HUDEP-2 (cell line): ENCODE measurements at regions not wholly inside any gene's neighbourhood (a gene's known extent, or its start where the extent isn't known, plus 50 kb on each side); places are given as distances from the start of the nearest gene placed in this dataset.
A peak's percentile ranks its signal among the peaks of the same experiment; 100 is the strongest.

Source experiments
- DNase-seq, 76 experiments: peaks; one replicate each; lab custom pipeline; 2025; ENCODE audit not compliant: unreplicated experiment in 76 of 76; lab: John Stamatoyannopoulos, UW

DNA sequence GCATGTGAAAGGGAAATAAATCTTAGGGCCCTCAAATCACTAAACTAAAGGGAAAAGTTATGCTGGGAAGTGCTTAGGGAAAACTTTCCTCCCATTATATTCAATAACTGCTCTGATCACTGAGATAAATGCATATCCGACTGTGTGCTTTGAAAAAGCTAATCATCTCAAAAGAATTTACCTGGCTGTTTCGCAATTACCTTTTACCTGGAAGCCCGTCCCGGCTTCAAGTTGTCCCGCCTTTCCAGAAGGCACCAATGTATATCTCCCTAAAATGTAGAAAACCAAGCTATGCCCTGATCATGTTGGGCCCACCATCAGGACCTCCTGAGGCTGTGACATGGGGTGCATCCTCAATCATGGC is 394.6 kb upstream of the HSFY2 start:
- no peak for DNase-seq

DNA sequence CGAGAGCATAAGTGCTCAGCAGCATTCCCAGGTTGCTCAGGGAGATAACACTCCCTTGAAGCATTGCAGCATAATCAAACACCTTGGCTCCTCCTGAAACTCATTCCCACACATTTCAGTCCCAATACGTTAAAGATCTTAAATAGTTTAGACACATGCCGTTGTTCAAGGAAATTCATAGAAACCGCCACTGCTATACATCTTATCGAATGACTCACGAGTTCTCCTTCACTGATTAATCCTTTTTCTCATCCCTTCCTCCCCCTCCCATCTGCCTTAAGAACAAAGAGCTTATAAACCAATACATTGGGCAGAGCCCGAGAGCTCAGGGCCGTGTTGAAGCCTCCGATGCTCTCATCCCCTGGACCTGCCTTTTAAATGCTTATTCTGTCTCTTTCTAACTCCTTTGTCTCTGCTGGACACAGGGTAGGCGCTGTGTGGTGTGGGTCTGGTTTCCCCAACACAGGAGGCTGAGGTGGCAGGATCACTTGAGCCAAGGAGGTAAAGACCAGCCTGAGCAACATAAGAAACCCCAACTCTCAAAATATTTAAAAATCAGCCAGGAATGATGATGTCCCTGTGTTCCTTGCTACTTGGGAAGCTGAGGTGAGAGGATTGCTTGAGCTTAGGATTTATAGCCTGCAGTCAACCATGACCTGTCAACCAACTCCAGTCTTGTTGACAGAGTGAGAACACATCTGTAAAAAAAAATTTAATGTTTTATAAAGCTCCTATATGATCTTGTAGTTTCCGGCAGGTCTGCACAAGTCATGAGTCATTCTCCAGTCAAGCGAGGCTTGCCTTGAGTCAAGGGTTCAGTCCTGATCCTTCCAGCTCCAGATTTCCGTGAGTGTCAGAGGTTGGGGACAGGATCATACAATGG is 394.0 kb upstream of the HSFY2 start:
- DNase-seq: peak in 1 of 76 experiments; percentile 0

- no peak for DNase-seq
These were observed 375.2 kb upstream of the HSFY2 start for GRCh38 chrY:19148783-19149182.

GRCh38 chrY:19146296-19146695 is 372.8 kb upstream of the HSFY2 start:
- DNase-seq: no peak

- no peak for DNase-seq
These were observed 368.6 kb upstream of the HSFY2 start for GRCh38 chrY:19142093-19142492.

GRCh38 chrY:19140285-19140920 is 366.9 kb upstream of the HSFY2 start:
- no peak for DNase-seq

- peak in 1 of 76 experiments; percentile 0 for DNase-seq
These were observed 360.9 kb upstream of the HSFY2 start for GRCh38 chrY:19134426-19134825.

DNA sequence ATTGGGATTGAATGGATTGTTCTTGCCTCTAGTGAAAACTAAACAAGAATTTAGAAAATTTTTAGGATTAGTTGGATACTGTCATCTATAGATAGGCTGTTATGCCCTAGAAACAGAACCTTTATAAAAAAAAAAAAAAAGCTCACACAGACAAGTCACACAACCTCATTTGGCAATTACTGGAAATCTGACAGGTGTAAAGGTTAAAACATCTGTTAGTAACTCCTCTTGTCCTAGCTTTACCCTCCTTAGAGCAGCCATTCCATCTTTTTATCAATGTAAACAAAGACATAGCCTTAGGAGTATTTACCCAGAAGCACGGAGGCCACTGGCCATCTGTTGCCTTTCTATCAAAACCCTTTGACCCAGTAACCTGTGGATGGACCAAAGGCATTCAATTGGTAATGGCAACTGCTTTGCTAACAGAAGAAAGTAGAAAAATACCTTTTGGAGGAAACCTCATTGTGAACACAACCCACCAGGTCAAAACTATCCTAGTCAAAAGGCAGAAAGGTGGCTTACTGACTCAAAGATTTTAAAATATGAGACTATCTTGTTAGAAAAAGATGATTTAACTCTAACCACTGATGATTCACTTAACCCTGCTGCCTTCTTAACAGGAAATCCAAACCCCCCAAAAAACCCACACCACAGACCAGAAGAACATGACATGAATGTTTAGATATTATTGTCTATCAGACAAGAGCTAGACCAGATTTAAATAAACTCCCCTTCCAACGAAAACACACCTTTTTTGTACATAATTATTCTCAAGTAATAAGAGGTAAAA is 357.2 kb upstream of the HSFY2 start:
- DNase-seq: no peak

DNA sequence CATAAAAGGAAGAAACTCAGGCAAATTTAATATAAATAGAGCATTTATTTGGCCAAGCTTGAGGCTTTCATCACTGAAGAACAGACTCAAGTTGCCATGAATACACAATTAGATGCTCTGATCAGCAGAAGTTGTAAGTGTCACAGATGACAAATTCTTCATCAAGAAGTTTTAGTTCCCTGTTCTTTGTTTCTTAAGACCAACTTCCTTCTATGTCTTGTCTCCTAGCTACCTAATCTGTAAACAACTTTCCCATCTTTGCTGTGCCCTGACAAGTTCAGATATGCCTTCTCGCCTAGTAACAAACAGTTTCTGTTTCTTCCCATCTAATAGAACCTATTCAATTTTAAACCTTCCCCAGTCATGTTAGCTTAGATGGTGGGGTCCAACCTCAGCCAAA is 353.4 kb upstream of the HSFY2 start:
- DNase-seq: no peak

DNA sequence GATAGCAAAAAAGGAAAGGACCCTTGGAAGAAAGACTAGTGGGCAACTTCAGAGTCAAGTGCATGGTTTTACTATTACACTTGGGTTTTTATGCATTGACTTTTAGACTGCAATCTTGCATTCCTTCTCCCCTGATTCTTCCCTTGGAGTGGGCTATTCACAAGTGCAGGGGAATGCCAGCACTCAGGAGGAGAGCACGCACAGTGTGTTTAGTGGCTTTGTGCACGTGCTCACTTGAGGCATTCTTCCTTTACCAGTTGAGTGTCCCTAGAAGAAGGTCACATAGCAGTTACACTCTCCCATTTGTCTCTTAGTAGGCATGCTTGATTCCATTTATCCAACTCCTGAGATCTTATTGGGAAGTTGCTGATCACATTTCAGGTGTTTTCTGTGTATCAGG is 351.1 kb upstream of the HSFY2 start:
- DNase-seq: no peak

GRCh38 chrY:19122450-19122849 is 348.9 kb upstream of the HSFY2 start:
- no peak for DNase-seq

GRCh38 chrY:19098349-19098748 is 324.8 kb upstream of the HSFY2 start:
- DNase-seq: no peak

- DNase-seq: no peak
These were observed 321.9 kb upstream of the HSFY2 start for GRCh38 chrY:19095460-19095859.

GRCh38 chrY:19083006-19083405 is 309.5 kb upstream of the HSFY2 start:
- no peak for DNase-seq

- DNase-seq: peak in 45 of 76 experiments; percentile 1 to 47 (median 21)
These were observed 304.2 kb upstream of the HSFY2 start for GRCh38 chrY:19077698-19078113.

- peak in 73 of 76 experiments; percentile 6 to 84 (median 70) for DNase-seq
These were observed 303.5 kb upstream of the HSFY2 start for GRCh38 chrY:19076846-19077697.

DNA sequence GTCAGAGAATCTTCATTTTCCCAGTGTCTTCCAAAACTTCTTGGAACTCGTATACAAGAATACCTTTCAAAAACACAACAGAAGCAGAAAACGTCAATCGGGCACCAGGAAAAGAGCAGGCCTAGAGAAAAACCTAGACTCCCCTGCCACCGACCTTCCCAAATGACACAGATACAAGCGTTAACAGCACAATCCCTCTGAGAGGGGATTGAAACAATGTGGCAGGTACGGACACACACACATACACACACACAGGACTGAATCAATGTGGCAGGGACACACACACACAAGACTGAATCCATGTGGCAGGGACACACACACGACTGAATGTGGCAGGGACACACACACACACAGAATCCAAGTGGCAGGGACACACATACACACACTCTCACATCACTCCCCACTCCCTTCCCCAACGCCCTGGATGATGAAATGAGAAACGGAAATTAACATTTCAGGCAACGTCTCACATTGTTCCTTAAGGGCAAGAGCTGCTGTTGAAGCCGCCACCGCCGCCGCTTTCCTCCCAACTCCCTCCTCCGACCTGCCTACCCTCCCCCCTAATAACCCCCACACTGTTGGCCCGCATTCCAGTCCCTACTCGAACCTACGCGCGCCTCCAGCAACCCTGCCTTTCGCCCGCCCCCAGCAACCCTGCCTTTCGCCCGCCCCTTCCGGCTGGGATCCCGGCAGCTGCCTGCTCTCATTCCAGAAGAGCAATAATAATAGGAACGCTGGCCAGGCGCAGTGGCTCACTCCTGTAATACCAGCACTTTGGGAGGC is 302.1 kb upstream of the HSFY2 start:
- DNase-seq: peak in 64 of 76 experiments; percentile 0 to 69 (median 30)

- DNase-seq: no peak
These were observed 293.9 kb upstream of the HSFY2 start for GRCh38 chrY:19067435-19067834.

DNA sequence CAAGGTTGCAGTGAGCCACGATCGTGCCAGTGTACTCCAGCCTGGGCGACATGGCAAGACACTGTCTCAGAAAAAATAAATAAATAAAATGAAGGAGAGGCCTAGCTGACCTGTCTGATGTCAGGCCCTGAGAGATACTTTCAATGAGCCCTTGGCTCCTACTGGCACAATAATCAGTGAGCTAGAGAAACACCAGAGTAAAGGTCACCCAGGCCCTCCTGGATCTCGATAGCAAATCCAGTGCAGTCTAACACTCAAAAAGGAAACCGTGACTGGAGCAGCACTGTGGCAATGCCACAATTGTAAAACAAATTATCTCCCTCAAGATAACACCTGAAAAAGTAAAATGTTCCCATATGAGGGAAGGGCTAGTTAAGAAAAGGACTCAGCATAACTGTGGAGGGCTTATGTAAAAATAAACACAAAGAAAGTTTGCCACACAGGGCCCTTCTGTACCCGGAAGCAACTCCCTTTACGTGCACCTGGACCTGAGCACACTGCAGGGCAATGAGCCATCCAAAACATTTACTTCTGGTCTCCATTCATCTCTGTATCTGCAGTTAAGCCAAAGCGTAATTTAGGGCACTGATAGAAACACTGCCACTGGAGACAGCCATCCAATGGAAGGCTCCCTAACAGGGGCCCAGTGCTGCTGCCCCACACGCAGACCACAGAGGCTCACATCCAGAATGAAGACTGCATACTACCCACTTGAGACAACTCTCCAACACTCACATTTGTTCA is 293.1 kb upstream of the HSFY2 start:
- no peak for DNase-seq
